GM23338 (cell line): ENCODE measurements at regions not wholly inside any gene's neighbourhood (a gene's known extent, or its start where the extent isn't known, plus 50 kb on each side); places are given as distances from the start of the nearest gene placed in this dataset.

Experiments used
- ATAC-seq: fragments of 200-7000 bp; cut with Tn5 transposase; 3 replicates; pipeline ENCODE4 v1.9.1; 2020
- DNase-seq: peaks from one replicate; pipeline ENCODE4 v3.0.0-alpha.2; 2015; ENCODE audit warnings: low spot score
- H2AFZ ChIP-seq: fragments of 200-600 bp; sonication (generic); 2 replicates; pipeline ENCODE4 v1.8.0; 2016; ENCODE audit warnings: antibody characterized with exemption, mild to moderate bottlenecking, moderate library complexity
- H3F3A ChIP-seq: fragments of 200-600 bp; sonication (generic); replicated peaks from 2 replicates; pipeline ENCODE4 v1.8.0; 2017; ENCODE audit warnings: antibody characterized with exemption, mixed run types, low read depth
- H3K27ac ChIP-seq: fragments of 200-600 bp; sonication (generic); 2 replicates; pipeline ENCODE4 v1.6.1; 2016; ENCODE audit warnings: low read depth
- H3K27me3 ChIP-seq: fragments of 200-600 bp; sonication (generic); 2 replicates; pipeline ENCODE4 v1.8.0; 2016; ENCODE audit warnings: mild to moderate bottlenecking, mixed run types, moderate library complexity; ENCODE audit not compliant: insufficient read depth
- H3K36me3 ChIP-seq: fragments of 200-600 bp; sonication (generic); 2 replicates; pipeline ENCODE4 v1.8.0; 2016; ENCODE audit warnings: mild to moderate bottlenecking; ENCODE audit not compliant: insufficient read depth
- H3K4me1 ChIP-seq: fragments of 200-600 bp; sonication (generic); 2 replicates; pipeline ENCODE4 v1.8.0; 2016; ENCODE audit warnings: mild to moderate bottlenecking, moderate library complexity; ENCODE audit not compliant: insufficient read depth
- H3K4me2 ChIP-seq: fragments of 200-600 bp; sonication (generic); 2 replicates; pipeline ENCODE4 v1.7.1; 2017; ENCODE audit warnings: mixed run types
- H3K4me3 ChIP-seq: fragments of 200-600 bp; sonication (generic); 2 replicates; pipeline ENCODE4 v1.6.1; 2016; ENCODE audit warnings: mixed run types
- H3K79me2 ChIP-seq: fragments of 200-600 bp; sonication (generic); replicated peaks from 2 replicates; pipeline ENCODE4 v1.8.0; 2017; ENCODE audit warnings: mild to moderate bottlenecking; ENCODE audit not compliant: insufficient read depth
- H3K9me2 ChIP-seq: fragments of 200-600 bp; sonication (generic); 2 replicates; pipeline ENCODE4 v1.8.0; 2017; ENCODE audit not compliant: insufficient read depth
- H4K20me1 ChIP-seq: fragments of 200-600 bp; sonication (generic); replicated peaks from 2 replicates; pipeline ENCODE4 v1.8.0; 2017; ENCODE audit warnings: mild to moderate bottlenecking; ENCODE audit not compliant: insufficient read depth
- H3K27ac Mint-ChIP-seq: 2 replicates; pipeline ENCODE4 v1.8.0; 2020; ENCODE audit warnings: inconsistent platforms, mild to moderate bottlenecking, moderate library complexity, mixed read lengths
- H3K27me3 Mint-ChIP-seq: 3 replicates; pipeline ENCODE4 v1.8.0; 2022; ENCODE audit warnings: low read depth, mild to moderate bottlenecking, moderate library complexity, mixed read lengths, inconsistent platforms; ENCODE audit not compliant: insufficient read depth, poor library complexity
- H3K36me3 Mint-ChIP-seq: 3 replicates; pipeline ENCODE4 v1.8.0; 2021; ENCODE audit warnings: low read depth, mild to moderate bottlenecking, inconsistent platforms, moderate library complexity, mixed read lengths
- H3K4me1 Mint-ChIP-seq: 3 replicates; pipeline ENCODE4 v1.8.0; 2020; ENCODE audit warnings: mild to moderate bottlenecking, inconsistent platforms, mixed read lengths
- H3K4me3 Mint-ChIP-seq: 3 replicates; pipeline ENCODE4 v1.8.0; 2021; ENCODE audit warnings: moderate library complexity, mild to moderate bottlenecking, inconsistent platforms, mixed read lengths
- H3K9me3 Mint-ChIP-seq: 3 replicates; pipeline ENCODE4 v1.8.0; 2020; ENCODE audit warnings: moderate library complexity, mild to moderate bottlenecking, inconsistent platforms, mixed read lengths
- EZH2 ChIP-seq: fragments of 200-600 bp; sonication (generic); IDR thresholded peaks from one replicate; pipeline ENCODE4 v1.8.0; 2017; ENCODE audit warnings: antibody characterized with exemption, mild to moderate bottlenecking, low read depth; ENCODE audit not compliant: unreplicated experiment
- EZH2phosphoT487 ChIP-seq: fragments of 200-600 bp; sonication (generic); IDR thresholded peaks from one replicate; pipeline ENCODE4 v1.8.1; 2018; ENCODE audit warnings: antibody characterized with exemption; ENCODE audit not compliant: unreplicated experiment
- JUNB ChIP-seq: IDR thresholded peaks from one replicate; pipeline ENCODE4 v1.6.1; 2016; ENCODE audit warnings: antibody characterized with exemption; ENCODE audit not compliant: unreplicated experiment
- NANOG ChIP-seq: IDR thresholded peaks from 2 replicates; pipeline ENCODE4 v1.6.1; 2016; ENCODE audit warnings: antibody characterized with exemption, borderline replicate concordance
- STAT1 ChIP-seq: IDR thresholded peaks from one replicate; pipeline ENCODE4 v1.6.1; 2016; ENCODE audit warnings: antibody characterized with exemption; ENCODE audit not compliant: unreplicated experiment
- ZNF114 ChIP-seq: fragments of 250-450 bp; sonication (Bioruptor Pico); IDR thresholded peaks from 2 replicates; pipeline ENCODE4 v1.5.0; 2020; ENCODE audit warnings: mild to moderate bottlenecking, moderate library complexity
- ZNF331 ChIP-seq: fragments of 250-450 bp; sonication (Bioruptor Pico); IDR thresholded peaks from 2 replicates; pipeline ENCODE4 v1.5.0; 2020; ENCODE audit warnings: low read depth, mild to moderate bottlenecking, moderate library complexity
- TF ChIP-seq, protein P1 (sequence below), 2 experiments: fragments of 200-600 bp in 1 of 2; sonication (generic) in 1 of 2; conservative IDR thresholded peaks; 2 replicates each; pipeline versions ENCODE4 v1.5.1 to v1.6.1; 2016 to 2017; ENCODE audit warnings: antibody characterized with exemption in 2 of 2, low read depth in 2 of 2, mild to moderate bottlenecking in 2 of 2, moderate library complexity in 1 of 2
- TF ChIP-seq, protein P2 (sequence below): fragments of 250-450 bp; sonication (Bioruptor Pico); IDR thresholded peaks from 2 replicates; pipeline ENCODE4 v1.5.0; 2020; ENCODE audit warnings: mild to moderate bottlenecking, moderate library complexity
- TF ChIP-seq, protein P3 (sequence below): IDR thresholded peaks from one replicate; pipeline ENCODE4 v1.6.1; 2018; ENCODE audit warnings: antibody characterized with exemption; ENCODE audit not compliant: unreplicated experiment
- TF ChIP-seq, protein P4 (sequence below): IDR thresholded peaks from 2 replicates; pipeline ENCODE4 v1.6.1; 2016; ENCODE audit warnings: antibody characterized with exemption

DNA sequence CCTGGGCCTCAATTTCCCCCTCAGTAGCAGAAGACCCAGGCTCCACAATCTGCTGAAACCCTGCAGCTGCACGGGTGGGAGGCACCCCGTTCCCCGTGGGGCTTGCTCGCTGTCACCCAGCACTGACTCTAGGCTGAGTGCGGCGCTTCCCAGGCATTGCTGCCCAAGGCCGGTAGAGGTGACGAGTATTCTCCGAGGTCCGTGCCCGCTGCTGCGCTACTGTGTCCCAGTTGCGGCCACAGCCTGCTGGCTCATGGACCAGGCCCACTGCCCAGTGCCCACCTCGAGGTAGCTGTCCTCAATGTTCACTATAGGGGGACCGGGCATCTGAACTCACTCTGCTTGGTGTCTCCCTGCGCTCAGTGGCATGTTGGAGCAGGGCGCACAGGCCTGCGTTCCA lies 74.7 kb downstream of the GSC start:
- Mint-ChIP-seq H3K27ac (no peak overlapping the region), H3K36me3 (no peaks in the 10 kb centered on the region)

More for the DNA sequence above, 74.7 kb downstream of the GSC start:
- H3F3A ChIP-seq = no peaks in the 10 kb centered on the region
- no peak for TF ChIP-seq ZNF331
- TF ChIP-seq, protein P1, sequence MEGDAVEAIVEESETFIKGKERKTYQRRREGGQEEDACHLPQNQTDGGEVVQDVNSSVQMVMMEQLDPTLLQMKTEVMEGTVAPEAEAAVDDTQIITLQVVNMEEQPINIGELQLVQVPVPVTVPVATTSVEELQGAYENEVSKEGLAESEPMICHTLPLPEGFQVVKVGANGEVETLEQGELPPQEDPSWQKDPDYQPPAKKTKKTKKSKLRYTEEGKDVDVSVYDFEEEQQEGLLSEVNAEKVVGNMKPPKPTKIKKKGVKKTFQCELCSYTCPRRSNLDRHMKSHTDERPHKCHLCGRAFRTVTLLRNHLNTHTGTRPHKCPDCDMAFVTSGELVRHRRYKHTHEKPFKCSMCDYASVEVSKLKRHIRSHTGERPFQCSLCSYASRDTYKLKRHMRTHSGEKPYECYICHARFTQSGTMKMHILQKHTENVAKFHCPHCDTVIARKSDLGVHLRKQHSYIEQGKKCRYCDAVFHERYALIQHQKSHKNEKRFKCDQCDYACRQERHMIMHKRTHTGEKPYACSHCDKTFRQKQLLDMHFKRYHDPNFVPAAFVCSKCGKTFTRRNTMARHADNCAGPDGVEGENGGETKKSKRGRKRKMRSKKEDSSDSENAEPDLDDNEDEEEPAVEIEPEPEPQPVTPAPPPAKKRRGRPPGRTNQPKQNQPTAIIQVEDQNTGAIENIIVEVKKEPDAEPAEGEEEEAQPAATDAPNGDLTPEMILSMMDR (conservative IDR thresholded peaks at IDR 0.05; ENCODE audit: low read depth in 2 of 2) = no peak
- no peak for TF ChIP-seq ZNF114
- TF ChIP-seq STAT1 = no peak
- TF ChIP-seq, protein P2, sequence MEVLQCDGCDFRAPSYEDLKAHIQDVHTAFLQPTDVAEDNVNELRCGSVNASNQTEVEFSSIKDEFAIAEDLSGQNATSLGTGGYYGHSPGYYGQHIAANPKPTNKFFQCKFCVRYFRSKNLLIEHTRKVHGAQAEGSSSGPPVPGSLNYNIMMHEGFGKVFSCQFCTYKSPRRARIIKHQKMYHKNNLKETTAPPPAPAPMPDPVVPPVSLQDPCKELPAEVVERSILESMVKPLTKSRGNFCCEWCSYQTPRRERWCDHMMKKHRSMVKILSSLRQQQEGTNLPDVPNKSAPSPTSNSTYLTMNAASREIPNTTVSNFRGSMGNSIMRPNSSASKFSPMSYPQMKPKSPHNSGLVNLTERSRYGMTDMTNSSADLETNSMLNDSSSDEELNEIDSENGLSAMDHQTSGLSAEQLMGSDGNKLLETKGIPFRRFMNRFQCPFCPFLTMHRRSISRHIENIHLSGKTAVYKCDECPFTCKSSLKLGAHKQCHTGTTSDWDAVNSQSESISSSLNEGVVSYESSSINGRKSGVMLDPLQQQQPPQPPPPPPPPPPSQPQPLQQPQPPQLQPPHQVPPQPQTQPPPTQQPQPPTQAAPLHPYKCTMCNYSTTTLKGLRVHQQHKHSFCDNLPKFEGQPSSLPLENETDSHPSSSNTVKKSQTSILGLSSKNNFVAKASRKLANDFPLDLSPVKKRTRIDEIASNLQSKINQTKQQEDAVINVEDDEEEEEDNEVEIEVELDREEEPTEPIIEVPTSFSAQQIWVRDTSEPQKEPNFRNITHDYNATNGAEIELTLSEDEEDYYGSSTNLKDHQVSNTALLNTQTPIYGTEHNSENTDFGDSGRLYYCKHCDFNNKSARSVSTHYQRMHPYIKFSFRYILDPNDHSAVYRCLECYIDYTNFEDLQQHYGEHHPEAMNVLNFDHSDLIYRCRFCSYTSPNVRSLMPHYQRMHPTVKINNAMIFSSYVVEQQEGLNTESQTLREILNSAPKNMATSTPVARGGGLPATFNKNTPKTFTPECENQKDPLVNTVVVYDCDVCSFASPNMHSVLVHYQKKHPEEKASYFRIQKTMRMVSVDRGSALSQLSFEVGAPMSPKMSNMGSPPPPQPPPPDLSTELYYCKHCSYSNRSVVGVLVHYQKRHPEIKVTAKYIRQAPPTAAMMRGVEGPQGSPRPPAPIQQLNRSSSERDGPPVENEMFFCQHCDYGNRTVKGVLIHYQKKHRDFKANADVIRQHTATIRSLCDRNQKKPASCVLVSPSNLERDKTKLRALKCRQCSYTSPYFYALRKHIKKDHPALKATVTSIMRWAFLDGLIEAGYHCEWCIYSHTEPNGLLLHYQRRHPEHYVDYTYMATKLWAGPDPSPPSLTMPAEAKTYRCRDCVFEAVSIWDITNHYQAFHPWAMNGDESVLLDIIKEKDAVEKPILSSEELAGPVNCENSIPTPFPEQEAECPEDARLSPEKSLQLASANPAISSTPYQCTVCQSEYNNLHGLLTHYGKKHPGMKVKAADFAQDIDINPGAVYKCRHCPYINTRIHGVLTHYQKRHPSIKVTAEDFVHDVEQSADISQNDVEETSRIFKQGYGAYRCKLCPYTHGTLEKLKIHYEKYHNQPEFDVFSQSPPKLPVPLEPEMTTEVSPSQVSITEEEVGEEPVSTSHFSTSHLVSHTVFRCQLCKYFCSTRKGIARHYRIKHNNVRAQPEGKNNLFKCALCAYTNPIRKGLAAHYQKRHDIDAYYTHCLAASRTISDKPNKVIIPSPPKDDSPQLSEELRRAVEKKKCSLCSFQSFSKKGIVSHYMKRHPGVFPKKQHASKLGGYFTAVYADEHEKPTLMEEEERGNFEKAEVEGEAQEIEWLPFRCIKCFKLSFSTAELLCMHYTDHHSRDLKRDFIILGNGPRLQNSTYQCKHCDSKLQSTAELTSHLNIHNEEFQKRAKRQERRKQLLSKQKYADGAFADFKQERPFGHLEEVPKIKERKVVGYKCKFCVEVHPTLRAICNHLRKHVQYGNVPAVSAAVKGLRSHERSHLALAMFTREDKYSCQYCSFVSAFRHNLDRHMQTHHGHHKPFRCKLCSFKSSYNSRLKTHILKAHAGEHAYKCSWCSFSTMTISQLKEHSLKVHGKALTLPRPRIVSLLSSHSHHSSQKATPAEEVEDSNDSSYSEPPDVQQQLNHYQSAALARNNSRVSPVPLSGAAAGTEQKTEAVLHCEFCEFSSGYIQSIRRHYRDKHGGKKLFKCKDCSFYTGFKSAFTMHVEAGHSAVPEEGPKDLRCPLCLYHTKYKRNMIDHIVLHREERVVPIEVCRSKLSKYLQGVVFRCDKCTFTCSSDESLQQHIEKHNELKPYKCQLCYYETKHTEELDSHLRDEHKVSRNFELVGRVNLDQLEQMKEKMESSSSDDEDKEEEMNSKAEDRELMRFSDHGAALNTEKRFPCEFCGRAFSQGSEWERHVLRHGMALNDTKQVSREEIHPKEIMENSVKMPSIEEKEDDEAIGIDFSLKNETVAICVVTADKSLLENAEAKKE (CRISPR knock-in tag) = no peak
- TF ChIP-seq, protein P3, sequence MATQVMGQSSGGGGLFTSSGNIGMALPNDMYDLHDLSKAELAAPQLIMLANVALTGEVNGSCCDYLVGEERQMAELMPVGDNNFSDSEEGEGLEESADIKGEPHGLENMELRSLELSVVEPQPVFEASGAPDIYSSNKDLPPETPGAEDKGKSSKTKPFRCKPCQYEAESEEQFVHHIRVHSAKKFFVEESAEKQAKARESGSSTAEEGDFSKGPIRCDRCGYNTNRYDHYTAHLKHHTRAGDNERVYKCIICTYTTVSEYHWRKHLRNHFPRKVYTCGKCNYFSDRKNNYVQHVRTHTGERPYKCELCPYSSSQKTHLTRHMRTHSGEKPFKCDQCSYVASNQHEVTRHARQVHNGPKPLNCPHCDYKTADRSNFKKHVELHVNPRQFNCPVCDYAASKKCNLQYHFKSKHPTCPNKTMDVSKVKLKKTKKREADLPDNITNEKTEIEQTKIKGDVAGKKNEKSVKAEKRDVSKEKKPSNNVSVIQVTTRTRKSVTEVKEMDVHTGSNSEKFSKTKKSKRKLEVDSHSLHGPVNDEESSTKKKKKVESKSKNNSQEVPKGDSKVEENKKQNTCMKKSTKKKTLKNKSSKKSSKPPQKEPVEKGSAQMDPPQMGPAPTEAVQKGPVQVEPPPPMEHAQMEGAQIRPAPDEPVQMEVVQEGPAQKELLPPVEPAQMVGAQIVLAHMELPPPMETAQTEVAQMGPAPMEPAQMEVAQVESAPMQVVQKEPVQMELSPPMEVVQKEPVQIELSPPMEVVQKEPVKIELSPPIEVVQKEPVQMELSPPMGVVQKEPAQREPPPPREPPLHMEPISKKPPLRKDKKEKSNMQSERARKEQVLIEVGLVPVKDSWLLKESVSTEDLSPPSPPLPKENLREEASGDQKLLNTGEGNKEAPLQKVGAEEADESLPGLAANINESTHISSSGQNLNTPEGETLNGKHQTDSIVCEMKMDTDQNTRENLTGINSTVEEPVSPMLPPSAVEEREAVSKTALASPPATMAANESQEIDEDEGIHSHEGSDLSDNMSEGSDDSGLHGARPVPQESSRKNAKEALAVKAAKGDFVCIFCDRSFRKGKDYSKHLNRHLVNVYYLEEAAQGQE = no peak
- no peak for TF ChIP-seq EZH2phosphoT487
- TF ChIP-seq NANOG = no peak
- TF ChIP-seq EZH2 = no peak
- TF ChIP-seq JUNB = no peak
- TF ChIP-seq, protein P4, sequence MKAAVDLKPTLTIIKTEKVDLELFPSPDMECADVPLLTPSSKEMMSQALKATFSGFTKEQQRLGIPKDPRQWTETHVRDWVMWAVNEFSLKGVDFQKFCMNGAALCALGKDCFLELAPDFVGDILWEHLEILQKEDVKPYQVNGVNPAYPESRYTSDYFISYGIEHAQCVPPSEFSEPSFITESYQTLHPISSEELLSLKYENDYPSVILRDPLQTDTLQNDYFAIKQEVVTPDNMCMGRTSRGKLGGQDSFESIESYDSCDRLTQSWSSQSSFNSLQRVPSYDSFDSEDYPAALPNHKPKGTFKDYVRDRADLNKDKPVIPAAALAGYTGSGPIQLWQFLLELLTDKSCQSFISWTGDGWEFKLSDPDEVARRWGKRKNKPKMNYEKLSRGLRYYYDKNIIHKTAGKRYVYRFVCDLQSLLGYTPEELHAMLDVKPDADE = no peak
- no peak overlapping the region for H2AFZ ChIP-seq
- DNase-seq (no peak), ATAC-seq (no peak; the same call in 1 of the 3 replicates)
- peaks cover 6% of the 10 kb centered on the region; the same call in 1 of the 2 replicates for H3K27me3 ChIP-seq
- Mint-ChIP-seq H3K9me3 (no peaks in the 10 kb centered on the region), H3K4me3 (no peak overlapping the region), H3K27me3 (peaks cover 17% of the 10 kb centered on the region), H3K4me1 (peaks cover 9% of the 10 kb centered on the region)
- peaks cover 2% of the 10 kb centered on the region for H3K4me1 ChIP-seq
- no peaks in the 10 kb centered on the region for H4K20me1 ChIP-seq
- H3K9me2 ChIP-seq = no peaks in the 10 kb centered on the region
- H3K36me3 ChIP-seq = no peaks in the 10 kb centered on the region
- no peak overlapping the region for H3K4me2 ChIP-seq
- H3K4me3 ChIP-seq = no peak overlapping the region
- H3K79me2 ChIP-seq = no peaks in the 10 kb centered on the region
- H3K27ac ChIP-seq = no peak overlapping the region
